ENCODE measurements at regions not wholly inside any gene's neighbourhood (a gene's known extent, or its start where the extent isn't known, plus 50 kb on each side); places are given as distances from the start of the nearest gene placed in this dataset.

GRCh38 chr9:108720191-108720642 lies 135.6 kb downstream of the ACTL7B start:
- TF ChIP-seq CTCF (IDR thresholded peaks at IDR 0.05) (no peak), POLR2A (IDR thresholded peaks at IDR 0.05) (no peak), EP300 (IDR thresholded peaks at IDR 0.05) (no peak)
- Histone ChIP-seq H3K36me3 (no peaks in the 10 kb centered on the region), H3K4me1 (ENCODE audit: insufficient read depth) (no peaks in the 10 kb centered on the region), H3K4me3 (no peak overlapping the region), H3K27ac (no peak overlapping the region), H3K9me3 (no peaks in the 10 kb centered on the region), H3K27me3 (no peaks in the 10 kb centered on the region)
- no peak for DNase-seq
- WGBS, 3 donors = 37 to 72% (median 50%) methylated on average over 2 of the region's 2 CpGs
- intact Hi-C loops (cut with DNase I) = no loop called here

DNA sequence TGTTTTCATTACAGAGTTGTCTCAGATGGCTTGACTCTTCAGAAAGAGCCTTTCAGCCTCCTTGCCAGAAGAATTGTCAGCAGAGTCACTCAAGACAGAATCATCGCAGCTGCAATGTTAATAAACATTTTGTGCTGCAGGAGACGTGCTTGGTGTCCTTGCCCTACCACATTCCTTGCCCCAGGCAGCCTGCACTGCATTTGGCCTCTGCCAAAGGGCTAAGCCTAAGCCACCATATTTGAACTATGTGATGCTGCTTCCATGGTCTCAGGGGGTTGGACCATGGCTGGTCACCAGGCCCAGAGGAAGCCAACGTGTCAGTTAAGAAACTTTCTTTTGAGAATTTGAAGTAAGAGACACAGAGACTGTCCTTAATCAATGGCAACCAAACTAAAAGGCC lies 145.4 kb downstream of the ACTL7B start:
- Histone ChIP-seq H3K27ac (no peak overlapping the region), H3K9me3 (no peaks in the 10 kb centered on the region), H3K4me1 (ENCODE audit: insufficient read depth) (no peaks in the 10 kb centered on the region), H3K27me3 (no peaks in the 10 kb centered on the region), H3K36me3 (no peaks in the 10 kb centered on the region), H3K4me3 (no peak overlapping the region)
- intact Hi-C loops (cut with DNase I) = no loop called here
- WGBS, 3 donors = 51 to 65% (median 57%) methylated on average over 3 of the region's 3 CpGs
- no peak for DNase-seq
- TF ChIP-seq EP300 (IDR thresholded peaks at IDR 0.05) (no peak), CTCF (IDR thresholded peaks at IDR 0.05) (no peak), POLR2A (IDR thresholded peaks at IDR 0.05) (no peak)

DNA sequence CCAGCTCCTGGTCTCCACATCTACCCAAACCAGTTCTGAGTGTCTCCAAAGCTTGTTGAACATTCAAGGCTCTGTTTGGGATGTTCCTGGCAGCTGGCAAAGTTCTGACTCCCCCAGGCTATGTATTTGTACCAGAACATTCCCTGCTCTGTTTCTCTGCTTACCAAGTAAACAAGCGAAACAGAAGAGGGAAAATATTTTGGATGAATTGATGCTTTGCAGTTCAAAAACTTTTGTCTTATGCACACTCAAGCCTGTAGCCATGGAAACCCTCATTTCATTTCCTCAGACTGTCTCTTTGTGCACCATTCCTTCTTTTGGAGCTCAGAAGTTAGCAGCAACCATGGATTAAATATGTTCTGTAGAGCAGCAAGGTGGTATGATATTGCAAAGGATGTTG lies 145.8 kb downstream of the ACTL7B start:
- H3K36me3 ChIP-seq = no peaks in the 10 kb centered on the region
- no peak overlapping the region for H3K4me3 ChIP-seq
- DNase-seq = no peak
- WGBS, 3 donors = 44 to 64% (median 56%) methylated on average over 1 of the region's 1 CpG
- TF ChIP-seq CTCF (IDR thresholded peaks at IDR 0.05) (no peak), EP300 (IDR thresholded peaks at IDR 0.05) (no peak), POLR2A (IDR thresholded peaks at IDR 0.05) (no peak)
- no peaks in the 10 kb centered on the region for H3K4me1 ChIP-seq (ENCODE audit: insufficient read depth)
- no peak overlapping the region for H3K27ac ChIP-seq
- intact Hi-C loops (cut with DNase I) = no loop called here
- H3K9me3 ChIP-seq = no peaks in the 10 kb centered on the region
- H3K27me3 ChIP-seq = no peaks in the 10 kb centered on the region

DNA sequence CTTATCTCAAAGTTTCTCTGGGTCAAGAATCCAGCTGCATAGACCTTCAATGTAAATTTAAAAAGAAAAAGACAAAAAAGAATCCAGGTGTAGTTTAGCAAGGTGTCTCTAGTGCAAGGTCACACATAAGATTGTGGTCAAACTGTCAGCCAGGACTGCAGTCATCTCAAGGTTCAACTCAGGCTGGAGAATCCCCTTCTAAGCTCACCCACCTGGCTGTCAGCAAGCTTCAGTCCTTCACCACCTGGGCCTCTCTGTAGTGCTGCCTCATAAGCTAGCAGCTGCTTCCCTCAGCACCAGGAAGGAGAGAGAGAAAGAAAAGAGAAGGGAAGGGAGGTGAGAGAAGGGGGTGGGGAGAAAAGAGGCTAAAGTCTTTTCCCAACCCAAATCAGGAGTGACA lies 146.7 kb downstream of the ACTL7B start:
- H3K9me3 ChIP-seq = no peaks in the 10 kb centered on the region
- intact Hi-C loops (cut with DNase I) = no loop called here
- TF ChIP-seq POLR2A (IDR thresholded peaks at IDR 0.05) = no peak
- TF ChIP-seq EP300 (IDR thresholded peaks at IDR 0.05) = no peak
- no peak for TF ChIP-seq CTCF (IDR thresholded peaks at IDR 0.05)
- H3K27ac ChIP-seq = no peak overlapping the region
- no peak overlapping the region for H3K4me3 ChIP-seq
- no peaks in the 10 kb centered on the region for H3K27me3 ChIP-seq
- DNase-seq = no peak
- no peaks in the 10 kb centered on the region for H3K4me1 ChIP-seq (ENCODE audit: insufficient read depth)
- H3K36me3 ChIP-seq = no peaks in the 10 kb centered on the region

GRCh38 chr9:108708448-108708847 lies 147.3 kb downstream of the ACTL7B start:
- intact Hi-C loops (cut with DNase I) = no loop called here
- H3K27me3 ChIP-seq = no peaks in the 10 kb centered on the region
- TF ChIP-seq POLR2A (IDR thresholded peaks at IDR 0.05) (no peak), CTCF (IDR thresholded peaks at IDR 0.05) (no peak), EP300 (IDR thresholded peaks at IDR 0.05) (no peak)
- no peaks in the 10 kb centered on the region for H3K9me3 ChIP-seq
- H3K27ac ChIP-seq = no peak overlapping the region
- H3K4me3 ChIP-seq = no peak overlapping the region
- 72 to 77% (median 77%) methylated on average over 9 of the region's 9 CpGs for WGBS, 3 donors
- no peaks in the 10 kb centered on the region for H3K4me1 ChIP-seq (ENCODE audit: insufficient read depth)
- DNase-seq = no peak
- no peaks in the 10 kb centered on the region for H3K36me3 ChIP-seq
